B cell (primary cell): ENCODE measurements at regions not wholly inside any gene's neighbourhood (a gene's known extent, or its start where the extent isn't known, plus 50 kb on each side); places are given as distances from the start of the nearest gene placed in this dataset.

Experiments
- CTCF ChIP-seq: fragments of 200-600 bp; IDR thresholded peaks from one replicate; pipeline ENCODE4 v1.8.0; 2022; ENCODE audit warnings: antibody characterized with exemption, mild to moderate bottlenecking
- EZH2 ChIP-seq: IDR thresholded peaks from 2 replicates; pipeline ENCODE4 v1.6.1; 2012; ENCODE audit warnings: borderline replicate concordance, low read depth, mild to moderate bottlenecking, moderate library complexity, low read length; ENCODE audit not compliant: insufficient read depth, poor library complexity, severe bottlenecking

GRCh38 chr15:70383856-70384255, 286.1 kb upstream of the TLE3 start:
- TF ChIP-seq CTCF (no peak), EZH2 (no peak)
